Mammary epithelial cell (primary cell): ENCODE measurements at regions not wholly inside any gene's neighbourhood (a gene's known extent, or its start where the extent isn't known, plus 50 kb on each side); places are given as distances from the start of the nearest gene placed in this dataset.

Experiments used
- CTCF ChIP-seq, 2 donors: IDR thresholded peaks in 1 of 2; conservative IDR thresholded peaks in 1 of 2; 2 replicates each; pipeline ENCODE4 v1.5.1; 2011 to 2012; ENCODE audit warnings: inconsistent platforms in 2 of 2, low read length in 2 of 2, mild to moderate bottlenecking in 2 of 2, control low read depth in 1 of 2, low read depth in 1 of 2; ENCODE audit not compliant: insufficient read depth in 1 of 2; ENCODE audit errors: extremely low read depth in 1 of 2
- EZH2 ChIP-seq: IDR thresholded peaks from 2 replicates; pipeline ENCODE4 v1.6.1; 2012; ENCODE audit warnings: low read length, inconsistent platforms, borderline replicate concordance

- TF ChIP-seq CTCF (conservative IDR thresholded peaks at IDR 0.05 in 1 of 2, IDR thresholded peaks at IDR 0.05 in 1 of 2; ENCODE audit: extremely low read depth in 1 of 2, insufficient read depth in 1 of 2, low read depth in 1 of 2, low read length in 2 of 2) (no peak), EZH2 (no peak)
Observed at GRCh38 chr2:144330951-144331673, 188.8 kb downstream of the ZEB2 start.
